ENCODE measurements at regions not wholly inside any gene's neighbourhood (a gene's known extent, or its start where the extent isn't known, plus 50 kb on each side); places are given as distances from the start of the nearest gene placed in this dataset.

DNA sequence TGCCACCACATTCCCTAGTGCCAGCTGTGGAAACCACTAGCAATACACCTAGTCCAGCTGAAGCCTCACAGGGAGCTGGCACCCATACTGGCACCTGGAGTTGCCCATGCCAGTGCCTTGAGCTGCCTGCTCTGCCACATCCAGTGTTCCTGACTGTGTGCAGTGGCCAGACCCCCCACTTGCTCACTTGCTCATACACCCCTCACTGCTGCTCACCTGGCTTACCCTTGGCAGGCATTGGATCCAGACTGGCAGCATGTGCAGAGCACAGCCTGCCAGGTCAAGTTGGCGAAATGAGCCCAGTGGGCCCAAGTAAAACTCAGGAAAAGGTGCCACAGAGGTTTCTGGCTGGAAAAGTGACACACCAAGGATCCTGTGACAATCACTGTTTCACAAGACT, 1618.6 kb upstream of the PRMT6 start:
- no peak overlapping the region for H3K4ac ChIP-seq (ENCODE audit: low read depth, low read length)
- no peak overlapping the region for H3K27ac ChIP-seq (ENCODE audit: low read depth, low read length)
- no peaks in the 10 kb centered on the region for H3K4me1 ChIP-seq (ENCODE audit: control insufficient read depth in 1 of 2, insufficient read depth in 2 of 2, low read length in 2 of 2)
- DNase-seq: no peak
- H3K27me3 ChIP-seq (ENCODE audit: insufficient read depth, low read length): no peaks in the 10 kb centered on the region
- no peak overlapping the region for H3K4me3 ChIP-seq (ENCODE audit: low read depth, low read length)
- H3K23ac ChIP-seq (ENCODE audit: low read length): no peak overlapping the region
- no peak overlapping the region for H3K9ac ChIP-seq (ENCODE audit: low read length)
- no CpG with 5 or more reads among the region's 1 CpG for WGBS (ENCODE audit: extremely low coverage, insufficient coverage, insufficient read length)
- H3K9me3 ChIP-seq (ENCODE audit: insufficient read depth, low read depth, low read length): peaks cover 3% of the 10 kb centered on the region
- no peak overlapping the region for H2AK5ac ChIP-seq (ENCODE audit: low read length)
- no peak overlapping the region for H4K8ac ChIP-seq (ENCODE audit: low read depth, low read length)
- H3K36me3 ChIP-seq (ENCODE audit: control insufficient read depth in 1 of 2, insufficient read depth in 2 of 2, low read length in 2 of 2): no peaks in the 10 kb centered on the region
- H4K12ac ChIP-seq (ENCODE audit: low read depth, low read length): no peak overlapping the region
- H2BK5ac ChIP-seq (ENCODE audit: low read depth, low read length, poor library complexity): no peak overlapping the region
- H2AFZ ChIP-seq (ENCODE audit: insufficient read depth, low read length, poor library complexity): no peak overlapping the region
- no peak overlapping the region for H3K18ac ChIP-seq (ENCODE audit: low read length)
- H2BK120ac ChIP-seq (ENCODE audit: insufficient read depth, low read length, poor library complexity): no peak overlapping the region
- H3K14ac ChIP-seq (ENCODE audit: low read length): no peak overlapping the region
- no peaks in the 10 kb centered on the region for H3K79me2 ChIP-seq (ENCODE audit: control insufficient read depth, insufficient read depth, low read length, poor library complexity)
- no peak overlapping the region for H4K91ac ChIP-seq (ENCODE audit: low read depth, low read length)
- no peak overlapping the region for H3K4me2 ChIP-seq (ENCODE audit: low read length)
- H3K79me1 ChIP-seq (ENCODE audit: low read length): no peaks in the 10 kb centered on the region
- H2BK12ac ChIP-seq (ENCODE audit: low read length): no peak overlapping the region

DNA sequence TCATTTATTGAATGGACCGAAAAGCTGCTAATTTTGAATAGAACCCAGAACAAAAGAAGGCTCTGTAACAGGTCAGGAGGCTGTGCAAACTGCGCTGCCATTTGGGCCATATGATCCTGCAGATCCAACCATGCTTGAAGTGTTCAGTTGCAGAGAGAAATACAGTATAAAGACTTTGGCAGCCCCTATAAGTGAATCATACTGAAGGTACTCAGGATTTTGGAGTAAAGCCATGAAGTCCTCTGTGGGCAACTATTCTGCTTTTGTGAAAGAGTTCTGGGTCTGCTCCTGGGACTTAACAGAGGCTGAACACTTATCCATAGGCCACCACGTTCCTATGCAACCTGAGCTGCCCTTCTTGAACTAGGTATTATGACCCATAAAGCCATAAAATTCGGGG, 1613.6 kb upstream of the PRMT6 start:
- H3K9ac ChIP-seq (ENCODE audit: low read length): no peak overlapping the region
- DNase-seq: no peak
- no peaks in the 10 kb centered on the region for H3K79me2 ChIP-seq (ENCODE audit: control insufficient read depth, insufficient read depth, low read length, poor library complexity)
- no peaks in the 10 kb centered on the region for H3K4me1 ChIP-seq (ENCODE audit: control insufficient read depth in 1 of 2, insufficient read depth in 2 of 2, low read length in 2 of 2)
- no peak overlapping the region for H4K12ac ChIP-seq (ENCODE audit: low read depth, low read length)
- no peaks in the 10 kb centered on the region for H3K79me1 ChIP-seq (ENCODE audit: low read length)
- no peak overlapping the region for H3K18ac ChIP-seq (ENCODE audit: low read length)
- H4K91ac ChIP-seq (ENCODE audit: low read depth, low read length): no peak overlapping the region
- H3K36me3 ChIP-seq (ENCODE audit: control insufficient read depth in 1 of 2, insufficient read depth in 2 of 2, low read length in 2 of 2): no peaks in the 10 kb centered on the region
- H2BK12ac ChIP-seq (ENCODE audit: low read length): no peak overlapping the region
- H4K8ac ChIP-seq (ENCODE audit: low read depth, low read length): no peak overlapping the region
- no peak overlapping the region for H3K23ac ChIP-seq (ENCODE audit: low read length)
- H3K4me3 ChIP-seq (ENCODE audit: low read depth, low read length): no peak overlapping the region
- no peak overlapping the region for H3K4me2 ChIP-seq (ENCODE audit: low read length)
- no CpG with 5 or more reads among the region's 4 CpGs for WGBS (ENCODE audit: extremely low coverage, insufficient coverage, insufficient read length)
- H2BK5ac ChIP-seq (ENCODE audit: low read depth, low read length, poor library complexity): no peak overlapping the region
- H3K14ac ChIP-seq (ENCODE audit: low read length): no peak overlapping the region
- no peak overlapping the region for H2AK5ac ChIP-seq (ENCODE audit: low read length)
- peaks cover under 1% of the 10 kb centered on the region for H3K9me3 ChIP-seq (ENCODE audit: insufficient read depth, low read depth, low read length)
- H2AFZ ChIP-seq (ENCODE audit: insufficient read depth, low read length, poor library complexity): no peak overlapping the region
- no peak overlapping the region for H3K4ac ChIP-seq (ENCODE audit: low read depth, low read length)
- H2BK120ac ChIP-seq (ENCODE audit: insufficient read depth, low read length, poor library complexity): no peak overlapping the region
- H3K27me3 ChIP-seq (ENCODE audit: insufficient read depth, low read length): no peaks in the 10 kb centered on the region
- H3K27ac ChIP-seq (ENCODE audit: low read depth, low read length): no peak overlapping the region

DNA sequence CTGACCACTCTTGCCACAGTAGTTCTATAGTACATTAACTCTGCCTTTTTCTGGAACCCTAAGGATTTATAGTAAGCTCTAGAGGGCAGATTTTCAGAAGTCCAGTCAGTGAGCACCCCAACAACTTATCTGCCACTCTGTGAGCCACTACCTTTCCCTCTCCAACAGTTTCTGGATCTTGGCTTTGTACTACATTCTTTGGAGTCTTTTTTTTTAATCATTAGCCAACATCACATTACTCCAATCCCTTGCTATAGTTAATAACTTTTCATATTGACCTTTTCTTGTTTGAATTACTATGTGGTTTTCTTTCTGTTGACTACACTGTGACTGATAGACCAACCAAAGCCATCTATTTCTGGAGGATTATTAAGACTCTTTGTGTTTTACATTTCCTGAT, 1596.7 kb upstream of the PRMT6 start:
- Histone ChIP-seq H4K91ac (ENCODE audit: low read depth, low read length) (no peak overlapping the region), H3K18ac (ENCODE audit: low read length) (no peak overlapping the region), H2AK5ac (ENCODE audit: low read length) (no peak overlapping the region), H4K12ac (ENCODE audit: low read depth, low read length) (no peak overlapping the region), H2BK5ac (ENCODE audit: low read depth, low read length, poor library complexity) (no peak overlapping the region), H3K4ac (ENCODE audit: low read depth, low read length) (no peak overlapping the region), H3K4me1 (ENCODE audit: control insufficient read depth in 1 of 2, insufficient read depth in 2 of 2, low read length in 2 of 2) (no peaks in the 10 kb centered on the region), H3K27ac (ENCODE audit: low read depth, low read length) (no peak overlapping the region), H2AFZ (ENCODE audit: insufficient read depth, low read length, poor library complexity) (no peak overlapping the region), H3K4me2 (ENCODE audit: low read length) (no peak overlapping the region), H2BK120ac (ENCODE audit: insufficient read depth, low read length, poor library complexity) (no peak overlapping the region), H3K79me2 (ENCODE audit: control insufficient read depth, insufficient read depth, low read length, poor library complexity) (no peaks in the 10 kb centered on the region), H4K8ac (ENCODE audit: low read depth, low read length) (no peak overlapping the region), H3K14ac (ENCODE audit: low read length) (no peak overlapping the region), H3K23ac (ENCODE audit: low read length) (no peak overlapping the region), H2BK12ac (ENCODE audit: low read length) (no peak overlapping the region), H3K79me1 (ENCODE audit: low read length) (no peaks in the 10 kb centered on the region), H3K27me3 (ENCODE audit: insufficient read depth, low read length) (no peaks in the 10 kb centered on the region), H3K4me3 (ENCODE audit: low read depth, low read length) (no peak overlapping the region), H3K9ac (ENCODE audit: low read length) (no peak overlapping the region), H3K9me3 (ENCODE audit: insufficient read depth, low read depth, low read length) (no peaks in the 10 kb centered on the region), H3K36me3 (ENCODE audit: control insufficient read depth in 1 of 2, insufficient read depth in 2 of 2, low read length in 2 of 2) (no peaks in the 10 kb centered on the region)
- no peak for DNase-seq

DNA sequence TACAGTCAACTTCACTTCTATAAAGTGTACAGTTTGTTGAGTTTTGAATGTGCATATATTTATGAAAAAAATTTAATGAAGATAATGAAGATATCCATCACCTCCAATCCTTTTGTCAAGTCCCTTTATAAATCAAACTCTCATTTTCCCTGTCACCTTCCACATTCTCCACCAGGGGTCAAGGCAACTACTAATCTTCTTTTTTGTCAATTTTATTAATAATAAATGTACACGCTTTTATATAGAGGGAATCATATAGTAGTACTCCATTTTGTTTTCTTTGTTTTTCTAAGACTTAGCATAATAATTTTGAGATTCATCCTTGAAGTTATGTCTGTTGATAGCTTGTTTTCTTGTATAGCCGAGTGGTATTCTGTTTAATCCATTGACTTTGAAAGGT, 1594.2 kb upstream of the PRMT6 start:
- Histone ChIP-seq H4K91ac (ENCODE audit: low read depth, low read length) (no peak overlapping the region), H3K4me3 (ENCODE audit: low read depth, low read length) (no peak overlapping the region), H3K18ac (ENCODE audit: low read length) (no peak overlapping the region), H3K79me1 (ENCODE audit: low read length) (no peaks in the 10 kb centered on the region), H3K27ac (ENCODE audit: low read depth, low read length) (no peak overlapping the region), H4K8ac (ENCODE audit: low read depth, low read length) (no peak overlapping the region), H2BK12ac (ENCODE audit: low read length) (no peak overlapping the region), H2BK5ac (ENCODE audit: low read depth, low read length, poor library complexity) (no peak overlapping the region), H3K79me2 (ENCODE audit: control insufficient read depth, insufficient read depth, low read length, poor library complexity) (no peaks in the 10 kb centered on the region), H3K9ac (ENCODE audit: low read length) (no peak overlapping the region), H3K4me1 (ENCODE audit: control insufficient read depth in 1 of 2, insufficient read depth in 2 of 2, low read length in 2 of 2) (no peaks in the 10 kb centered on the region), H2AFZ (ENCODE audit: insufficient read depth, low read length, poor library complexity) (no peak overlapping the region), H3K23ac (ENCODE audit: low read length) (no peak overlapping the region), H2BK120ac (ENCODE audit: insufficient read depth, low read length, poor library complexity) (no peak overlapping the region), H4K12ac (ENCODE audit: low read depth, low read length) (no peak overlapping the region), H3K36me3 (ENCODE audit: control insufficient read depth in 1 of 2, insufficient read depth in 2 of 2, low read length in 2 of 2) (no peaks in the 10 kb centered on the region), H3K14ac (ENCODE audit: low read length) (no peak overlapping the region), H3K4ac (ENCODE audit: low read depth, low read length) (no peak overlapping the region), H2AK5ac (ENCODE audit: low read length) (no peak overlapping the region), H3K9me3 (ENCODE audit: insufficient read depth, low read depth, low read length) (no peaks in the 10 kb centered on the region), H3K4me2 (ENCODE audit: low read length) (no peak overlapping the region), H3K27me3 (ENCODE audit: insufficient read depth, low read length) (no peaks in the 10 kb centered on the region)
- no CpG with 5 or more reads among the region's 2 CpGs for WGBS (ENCODE audit: extremely low coverage, insufficient coverage, insufficient read length)
- no peak for DNase-seq

DNA sequence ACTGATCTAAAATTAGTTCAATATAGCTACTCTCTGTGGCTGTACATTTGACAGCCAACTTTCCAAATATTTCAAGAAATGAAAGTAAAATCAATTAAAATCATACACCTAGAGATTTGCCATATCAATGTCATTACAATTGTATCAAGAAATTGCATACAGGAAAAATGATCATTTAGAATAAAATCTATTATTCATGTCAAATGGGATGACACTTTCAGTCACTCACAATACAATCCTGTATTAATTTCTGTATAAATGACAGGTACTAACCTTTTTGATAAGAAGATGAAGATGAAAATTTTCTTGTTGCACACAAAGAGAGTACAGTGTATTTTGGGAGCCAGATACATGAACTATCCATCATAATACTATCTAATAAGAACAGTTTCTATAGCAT, 1588.9 kb upstream of the PRMT6 start:
- no peak overlapping the region for H3K27ac ChIP-seq (ENCODE audit: low read depth, low read length)
- no peak overlapping the region for H3K9ac ChIP-seq (ENCODE audit: low read length)
- H3K9me3 ChIP-seq (ENCODE audit: insufficient read depth, low read depth, low read length): no peaks in the 10 kb centered on the region
- no peak overlapping the region for H3K4ac ChIP-seq (ENCODE audit: low read depth, low read length)
- no peak overlapping the region for H3K4me2 ChIP-seq (ENCODE audit: low read length)
- H3K79me2 ChIP-seq (ENCODE audit: control insufficient read depth, insufficient read depth, low read length, poor library complexity): no peaks in the 10 kb centered on the region
- H3K14ac ChIP-seq (ENCODE audit: low read length): no peak overlapping the region
- no peaks in the 10 kb centered on the region for H3K4me1 ChIP-seq (ENCODE audit: control insufficient read depth in 1 of 2, insufficient read depth in 2 of 2, low read length in 2 of 2)
- no peak overlapping the region for H4K8ac ChIP-seq (ENCODE audit: low read depth, low read length)
- H3K36me3 ChIP-seq (ENCODE audit: control insufficient read depth in 1 of 2, insufficient read depth in 2 of 2, low read length in 2 of 2): no peaks in the 10 kb centered on the region
- H4K12ac ChIP-seq (ENCODE audit: low read depth, low read length): no peak overlapping the region
- no peak overlapping the region for H4K91ac ChIP-seq (ENCODE audit: low read depth, low read length)
- no peak overlapping the region for H2AK5ac ChIP-seq (ENCODE audit: low read length)
- no peak overlapping the region for H2BK5ac ChIP-seq (ENCODE audit: low read depth, low read length, poor library complexity)
- H3K79me1 ChIP-seq (ENCODE audit: low read length): no peaks in the 10 kb centered on the region
- no peak overlapping the region for H3K4me3 ChIP-seq (ENCODE audit: low read depth, low read length)
- no peak for DNase-seq
- H3K27me3 ChIP-seq (ENCODE audit: insufficient read depth, low read length): no peaks in the 10 kb centered on the region
- no peak overlapping the region for H2BK12ac ChIP-seq (ENCODE audit: low read length)
- no peak overlapping the region for H3K18ac ChIP-seq (ENCODE audit: low read length)
- no peak overlapping the region for H2AFZ ChIP-seq (ENCODE audit: insufficient read depth, low read length, poor library complexity)
- no peak overlapping the region for H2BK120ac ChIP-seq (ENCODE audit: insufficient read depth, low read length, poor library complexity)
- H3K23ac ChIP-seq (ENCODE audit: low read length): no peak overlapping the region

Measured in trophoblast cell (in vitro differentiated cells and primary cell).